ENCODE measurements at regions not wholly inside any gene's neighbourhood (a gene's known extent, or its start where the extent isn't known, plus 50 kb on each side); places are given as distances from the start of the nearest gene placed in this dataset.

DNA sequence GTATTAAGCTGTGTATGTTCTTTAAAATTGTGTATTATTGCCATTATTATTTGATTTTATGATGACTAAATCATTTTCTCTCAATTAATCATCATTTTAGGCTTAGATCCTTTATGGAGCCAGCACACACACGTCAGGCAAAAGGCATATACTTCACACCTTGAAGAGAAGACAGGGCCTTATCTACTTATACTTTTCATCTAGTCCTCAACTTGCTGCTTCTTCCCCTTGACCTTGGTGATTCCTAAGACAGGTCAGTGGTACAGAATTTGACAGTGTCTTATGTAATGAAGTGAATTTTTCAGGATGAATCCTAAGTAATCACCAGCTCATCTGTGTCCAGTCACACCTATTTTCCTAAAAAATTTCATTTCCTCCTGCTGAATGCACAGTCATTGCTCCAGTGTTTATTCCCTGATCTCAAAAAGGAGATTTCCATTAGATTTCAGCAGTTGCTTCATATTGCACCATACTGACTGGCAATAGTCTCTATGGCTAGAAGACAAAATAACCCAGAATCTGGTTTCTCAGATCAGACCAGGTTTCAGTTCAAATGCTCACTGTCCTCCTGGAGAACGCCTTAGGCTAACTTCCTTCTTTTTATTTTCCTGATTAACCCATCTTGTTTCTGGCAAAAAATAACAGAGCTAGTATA, 235.7 kb downstream of the PTH2R start:
- TF ChIP-seq, protein P1, sequence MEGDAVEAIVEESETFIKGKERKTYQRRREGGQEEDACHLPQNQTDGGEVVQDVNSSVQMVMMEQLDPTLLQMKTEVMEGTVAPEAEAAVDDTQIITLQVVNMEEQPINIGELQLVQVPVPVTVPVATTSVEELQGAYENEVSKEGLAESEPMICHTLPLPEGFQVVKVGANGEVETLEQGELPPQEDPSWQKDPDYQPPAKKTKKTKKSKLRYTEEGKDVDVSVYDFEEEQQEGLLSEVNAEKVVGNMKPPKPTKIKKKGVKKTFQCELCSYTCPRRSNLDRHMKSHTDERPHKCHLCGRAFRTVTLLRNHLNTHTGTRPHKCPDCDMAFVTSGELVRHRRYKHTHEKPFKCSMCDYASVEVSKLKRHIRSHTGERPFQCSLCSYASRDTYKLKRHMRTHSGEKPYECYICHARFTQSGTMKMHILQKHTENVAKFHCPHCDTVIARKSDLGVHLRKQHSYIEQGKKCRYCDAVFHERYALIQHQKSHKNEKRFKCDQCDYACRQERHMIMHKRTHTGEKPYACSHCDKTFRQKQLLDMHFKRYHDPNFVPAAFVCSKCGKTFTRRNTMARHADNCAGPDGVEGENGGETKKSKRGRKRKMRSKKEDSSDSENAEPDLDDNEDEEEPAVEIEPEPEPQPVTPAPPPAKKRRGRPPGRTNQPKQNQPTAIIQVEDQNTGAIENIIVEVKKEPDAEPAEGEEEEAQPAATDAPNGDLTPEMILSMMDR (conservative IDR thresholded peaks at IDR 0.05 in 1 of 2, IDR thresholded peaks at IDR 0.05 in 1 of 2; ENCODE audit: low read depth in 1 of 2, low read length in 2 of 2), result no peak
- TF ChIP-seq EZH2 (IDR thresholded peaks at IDR 0.05; ENCODE audit: low read length, missing control alignments), result no peak
